ENCODE measurements at regions not wholly inside any gene's neighbourhood (a gene's known extent, or its start where the extent isn't known, plus 50 kb on each side); places are given as distances from the start of the nearest gene placed in this dataset.
"Not testable (repeated sequence)": the region's sequence is repeated elsewhere in the genome, so short reads cannot be mapped to it uniquely, and the experiment has no call there.

GRCh38 chr10:106280896-106281460 is 883.5 kb downstream of the SORCS1 start:
- no peak for DNase-seq

- no peak for DNase-seq
Observed at GRCh38 chr10:106278383-106278782, 886.1 kb downstream of the SORCS1 start.

- DNase-seq = no peak
Observed at GRCh38 chr10:106271237-106271636, 893.3 kb downstream of the SORCS1 start.

- no peak for DNase-seq
Observed at GRCh38 chr10:106268000-106268399, 896.5 kb downstream of the SORCS1 start.

GRCh38 chr10:106267591-106267990 is 896.9 kb downstream of the SORCS1 start:
- no peak for DNase-seq

- DNase-seq = not testable (repeated sequence)
Observed at GRCh38 chr10:106257432-106257831, 907.1 kb downstream of the SORCS1 start.

GRCh38 chr10:106255111-106255678 is 909.3 kb downstream of the SORCS1 start:
- DNase-seq = no peak

- DNase-seq = no peak
Observed at GRCh38 chr10:106254071-106254470, 910.4 kb downstream of the SORCS1 start.

- DNase-seq = no peak
Observed at GRCh38 chr10:106252541-106252940, 912.0 kb downstream of the SORCS1 start.

GRCh38 chr10:106251573-106251972 is 912.9 kb downstream of the SORCS1 start:
- no peak for DNase-seq

GRCh38 chr10:106242301-106242700 is 922.2 kb downstream of the SORCS1 start:
- no peak for DNase-seq

- DNase-seq = no peak
Observed at GRCh38 chr10:106226828-106227227, 937.7 kb downstream of the SORCS1 start.

GRCh38 chr10:106226142-106226541 is 938.4 kb downstream of the SORCS1 start:
- DNase-seq = no peak

- no peak for DNase-seq
Observed at GRCh38 chr10:106224676-106225075, 939.8 kb downstream of the SORCS1 start.

GRCh38 chr10:106217627-106218026 is 946.9 kb downstream of the SORCS1 start:
- no peak for DNase-seq

- no peak for DNase-seq
Observed at GRCh38 chr10:106216085-106216484, 948.4 kb downstream of the SORCS1 start.

GRCh38 chr10:106214243-106214642 is 950.3 kb downstream of the SORCS1 start:
- DNase-seq = no peak

- no peak for DNase-seq
Observed at GRCh38 chr10:106213493-106213892, 951.0 kb downstream of the SORCS1 start.

- DNase-seq = no peak
Observed at GRCh38 chr10:106198275-106198674, 966.2 kb downstream of the SORCS1 start.

GRCh38 chr10:106189292-106189691 is 975.2 kb downstream of the SORCS1 start:
- no peak for DNase-seq

GRCh38 chr10:106185951-106186350 is 978.6 kb downstream of the SORCS1 start:
- no peak for DNase-seq

- no peak for DNase-seq
Observed at GRCh38 chr10:106183041-106183440, 981.5 kb downstream of the SORCS1 start.

GRCh38 chr10:106182542-106182941 is 982.0 kb downstream of the SORCS1 start:
- DNase-seq = no peak

GRCh38 chr10:106181501-106181900 is 983.0 kb downstream of the SORCS1 start:
- no peak for DNase-seq

GRCh38 chr10:106179430-106179829 is 985.1 kb downstream of the SORCS1 start:
- no peak for DNase-seq
